Stimulated activated effector memory CD8-positive, alpha-beta T cell treated with anti-CD3 and anti-CD28 coated beads, Interleukin-12 subunit alpha, Interleukin-12 subunit beta, amount 100 ng/mL, for 72 hours (primary cell): ENCODE measurements at regions not wholly inside any gene's neighbourhood (a gene's known extent, or its start where the extent isn't known, plus 50 kb on each side); places are given as distances from the start of the nearest gene placed in this dataset.
A peak's percentile ranks its signal among the peaks of the same experiment; 100 is the strongest.

Experiments used
- ATAC-seq: fragments of 150-1000 bp; cut with Tn5 transposase; 2 replicates; pipeline ENCODE4 v1.10.0; 2021
- DNase-seq, 2 donors: peaks; one replicate each; pipeline ENCODE4 v3.0.0; 2021 to 2022; ENCODE audit warnings: low spot score in 2 of 2
- H3K27ac Mint-ChIP-seq: one replicate; pipeline ENCODE4 v1.8.0; 2022; ENCODE audit warnings: mild to moderate bottlenecking, mixed read lengths
- H3K36me3 Mint-ChIP-seq: one replicate; pipeline ENCODE4 v1.8.0; 2022; ENCODE audit warnings: mild to moderate bottlenecking, mixed read lengths
- H3K4me1 Mint-ChIP-seq: one replicate; pipeline ENCODE4 v1.8.0; 2022; ENCODE audit warnings: mixed read lengths
- H3K4me3 Mint-ChIP-seq: one replicate; pipeline ENCODE4 v1.8.0; 2022; ENCODE audit warnings: mild to moderate bottlenecking, mixed read lengths
- H3K9me3 Mint-ChIP-seq: one replicate; pipeline ENCODE4 v1.8.0; 2022; ENCODE audit warnings: mixed read lengths

DNA sequence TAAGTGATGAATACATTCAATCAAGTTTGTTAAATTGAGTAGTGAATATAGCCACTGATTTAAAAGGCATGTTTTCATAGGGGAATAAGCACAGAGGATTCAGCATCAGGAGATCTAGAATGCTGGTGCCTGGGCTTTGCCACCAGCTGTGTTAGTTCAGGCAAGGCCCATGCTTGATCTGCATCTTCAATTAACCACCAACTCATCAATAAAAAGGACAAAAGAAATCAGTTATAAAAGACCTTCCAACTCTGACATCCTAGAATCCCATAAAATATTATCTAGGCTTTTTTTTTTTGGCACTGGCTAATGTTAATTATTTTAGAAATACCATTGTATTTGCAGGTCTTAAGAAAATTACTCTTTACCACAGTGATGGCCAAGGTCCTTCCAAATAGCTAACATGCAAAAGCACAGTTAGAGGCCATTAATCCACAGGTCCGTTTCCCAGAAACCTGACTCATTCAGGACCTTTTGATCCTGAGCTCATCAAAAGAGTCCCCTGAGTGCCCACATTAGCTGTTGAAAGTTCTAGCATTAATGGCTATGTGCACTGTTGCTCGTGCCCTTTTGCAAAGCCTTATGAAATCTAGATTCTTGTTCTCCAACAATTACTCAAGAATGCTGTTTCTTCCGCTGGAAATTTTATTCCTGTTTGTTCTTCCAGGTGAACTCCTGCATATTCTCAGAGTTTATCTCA is 170.0 kb downstream of the CYRIA start:
- no peak for DNase-seq
- no peak overlapping the region for H3K4me3 Mint-ChIP-seq
- H3K4me1 Mint-ChIP-seq: no peaks in the 10 kb centered on the region
- peaks cover 3% of the 10 kb centered on the region for H3K9me3 Mint-ChIP-seq
- ATAC-seq: no peak
- H3K27ac Mint-ChIP-seq: no peak overlapping the region
- no peaks in the 10 kb centered on the region for H3K36me3 Mint-ChIP-seq

DNA sequence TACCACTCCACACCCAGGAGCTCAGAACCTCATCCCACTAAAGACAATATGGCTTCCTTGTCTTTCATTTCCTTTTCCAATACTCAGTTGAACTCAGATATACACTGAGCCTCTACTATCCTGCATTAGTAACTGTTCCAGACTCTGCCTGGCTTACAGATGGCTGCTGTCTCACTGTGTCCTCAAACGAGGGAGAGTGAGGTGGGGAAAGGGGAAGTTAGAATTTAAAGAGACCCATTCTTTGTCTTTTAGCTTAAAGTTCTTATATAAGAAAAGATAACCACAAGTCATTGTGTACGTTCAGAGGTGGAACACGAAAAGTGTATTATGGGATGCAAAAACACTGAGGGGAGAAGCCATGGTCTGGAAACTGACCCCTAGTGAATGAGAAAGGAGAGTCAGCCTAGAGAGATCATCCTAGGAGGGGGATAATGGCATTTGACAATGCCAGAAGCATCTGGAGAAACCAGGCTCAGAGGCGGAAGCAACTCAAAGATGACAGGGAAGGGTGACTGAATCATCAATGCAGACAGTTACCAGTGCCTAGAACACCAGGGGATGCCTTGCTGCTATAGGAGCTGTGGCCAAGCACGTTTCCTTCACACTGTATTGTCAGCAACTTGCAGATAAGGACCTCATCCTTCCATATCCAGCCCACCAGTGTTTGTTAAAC is 170.7 kb downstream of the CYRIA start:
- no peaks in the 10 kb centered on the region for H3K4me1 Mint-ChIP-seq
- H3K27ac Mint-ChIP-seq: no peak overlapping the region
- no peak for ATAC-seq
- DNase-seq: no peak
- peaks cover 3% of the 10 kb centered on the region for H3K9me3 Mint-ChIP-seq
- no peaks in the 10 kb centered on the region for H3K36me3 Mint-ChIP-seq
- H3K4me3 Mint-ChIP-seq: no peak overlapping the region

DNA sequence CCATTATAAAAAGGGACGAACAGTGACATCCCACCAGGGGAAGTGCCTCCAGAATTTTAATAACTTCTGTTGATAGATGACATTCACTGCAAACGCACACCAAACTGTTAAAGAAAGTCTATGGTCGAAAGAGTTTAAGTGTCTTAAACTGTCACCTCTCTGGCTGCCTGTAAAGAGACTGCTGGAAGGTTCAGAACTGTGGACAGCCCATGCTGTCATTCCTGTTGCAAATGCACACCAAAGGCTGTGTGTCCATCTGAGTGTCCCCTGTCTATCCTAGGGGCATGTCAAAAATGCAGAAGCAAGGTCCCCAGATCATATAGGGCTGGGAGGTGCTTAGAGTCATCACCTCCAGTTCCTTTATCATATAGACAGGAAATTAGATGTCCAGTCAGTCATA is 171.8 kb downstream of the CYRIA start:
- H3K4me3 Mint-ChIP-seq: no peak overlapping the region
- DNase-seq (no peak), ATAC-seq (no peak)
- no peak overlapping the region for H3K27ac Mint-ChIP-seq
- peaks cover 3% of the 10 kb centered on the region for H3K9me3 Mint-ChIP-seq
- no peaks in the 10 kb centered on the region for H3K36me3 Mint-ChIP-seq
- H3K4me1 Mint-ChIP-seq: no peaks in the 10 kb centered on the region

DNA sequence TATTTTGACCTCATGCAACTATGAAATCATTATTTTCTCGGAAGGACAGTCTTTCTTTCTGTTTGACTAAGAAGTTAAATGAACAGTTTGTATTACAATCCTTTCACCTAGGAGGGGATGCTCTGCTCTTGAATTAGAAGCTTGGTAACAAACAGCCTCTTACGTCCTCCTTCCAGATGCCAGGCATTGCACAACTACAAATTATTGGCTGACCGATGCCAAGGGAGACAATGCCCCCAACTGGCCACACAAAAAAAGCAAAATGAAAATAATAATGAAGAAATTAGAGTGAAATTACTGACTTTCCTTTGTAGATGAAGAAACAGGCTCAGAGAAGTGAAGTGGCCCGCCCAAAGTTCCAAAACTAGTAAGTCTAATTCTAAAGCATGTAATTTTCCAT is 177.9 kb downstream of the CYRIA start:
- Mint-ChIP-seq H3K4me1 (no peaks in the 10 kb centered on the region), H3K27ac (no peak overlapping the region)
- no peak for DNase-seq

DNA sequence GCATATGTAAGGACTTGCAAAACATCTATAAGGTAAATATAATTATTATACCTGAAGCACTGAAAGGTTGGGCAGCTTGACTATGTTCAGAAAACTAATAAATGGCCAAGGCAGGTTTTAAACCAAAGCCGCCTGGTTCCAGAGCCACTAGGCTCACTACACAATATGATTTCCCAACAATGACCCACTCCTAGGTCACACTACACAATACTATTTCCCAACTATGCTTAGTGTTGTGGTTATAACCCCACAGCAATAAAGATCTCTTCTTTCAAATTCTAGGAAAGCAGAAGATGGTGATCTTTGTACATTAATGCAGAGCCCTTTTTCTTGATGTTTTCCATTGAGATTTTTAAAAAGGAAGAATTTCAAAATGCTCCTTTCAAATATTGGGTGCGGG is 180.4 kb downstream of the CYRIA start:
- ATAC-seq (no peak), DNase-seq (no peak)
- H3K27ac Mint-ChIP-seq: no peak overlapping the region
- no peaks in the 10 kb centered on the region for H3K9me3 Mint-ChIP-seq
- no peak overlapping the region for H3K4me3 Mint-ChIP-seq
- no peaks in the 10 kb centered on the region for H3K4me1 Mint-ChIP-seq
- H3K36me3 Mint-ChIP-seq: no peaks in the 10 kb centered on the region

More for the DNA sequence above, 177.9 kb downstream of the CYRIA start:
- no peak overlapping the region for H3K4me3 Mint-ChIP-seq
- H3K36me3 Mint-ChIP-seq: no peaks in the 10 kb centered on the region
- H3K9me3 Mint-ChIP-seq: no peaks in the 10 kb centered on the region
- no peak for ATAC-seq

DNA sequence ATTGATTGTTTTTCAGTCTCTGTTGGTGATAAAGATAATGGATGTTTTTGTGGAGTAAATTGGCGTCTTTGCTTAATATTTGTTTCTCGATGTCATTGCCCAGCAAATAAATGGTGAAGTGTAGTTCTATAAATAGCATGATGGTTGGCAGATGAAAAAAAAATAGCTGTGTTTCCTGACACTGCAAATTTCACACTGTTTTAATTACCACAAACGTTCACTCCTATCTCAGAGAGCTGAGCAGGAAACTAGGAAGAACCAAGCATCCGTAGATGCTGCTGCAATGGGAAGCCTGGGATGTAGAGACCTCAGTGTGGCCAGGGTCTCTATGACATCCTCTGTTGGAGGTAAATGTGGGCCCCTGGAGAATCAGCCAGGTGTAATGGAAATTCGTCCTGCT is 183.2 kb downstream of the CYRIA start:
- ATAC-seq (no peak), DNase-seq (no peak)
- no peak overlapping the region for H3K4me3 Mint-ChIP-seq
- no peaks in the 10 kb centered on the region for H3K4me1 Mint-ChIP-seq
- H3K36me3 Mint-ChIP-seq: no peaks in the 10 kb centered on the region
- no peak overlapping the region for H3K27ac Mint-ChIP-seq
- peaks cover 4% of the 10 kb centered on the region for H3K9me3 Mint-ChIP-seq

DNA sequence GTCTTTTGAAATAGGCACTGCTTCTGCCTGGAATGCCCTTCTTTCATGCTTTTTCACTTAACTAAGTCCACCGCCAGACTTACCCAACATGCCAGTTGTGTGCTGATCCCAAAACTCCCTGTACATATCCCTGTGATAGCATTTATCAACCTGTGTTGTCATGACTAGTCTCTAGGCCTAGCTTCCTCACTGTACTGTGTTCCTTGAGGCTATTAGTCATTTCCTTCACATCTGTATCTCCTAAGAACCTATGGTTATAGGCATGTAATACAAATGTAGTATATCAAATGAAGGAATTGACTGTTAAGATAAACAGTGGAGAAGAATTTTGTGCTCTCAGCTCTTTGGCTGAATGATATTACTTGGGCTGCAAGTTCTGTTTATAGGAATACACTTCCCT is 184.3 kb downstream of the CYRIA start:
- H3K9me3 Mint-ChIP-seq: peaks cover 4% of the 10 kb centered on the region

DNA sequence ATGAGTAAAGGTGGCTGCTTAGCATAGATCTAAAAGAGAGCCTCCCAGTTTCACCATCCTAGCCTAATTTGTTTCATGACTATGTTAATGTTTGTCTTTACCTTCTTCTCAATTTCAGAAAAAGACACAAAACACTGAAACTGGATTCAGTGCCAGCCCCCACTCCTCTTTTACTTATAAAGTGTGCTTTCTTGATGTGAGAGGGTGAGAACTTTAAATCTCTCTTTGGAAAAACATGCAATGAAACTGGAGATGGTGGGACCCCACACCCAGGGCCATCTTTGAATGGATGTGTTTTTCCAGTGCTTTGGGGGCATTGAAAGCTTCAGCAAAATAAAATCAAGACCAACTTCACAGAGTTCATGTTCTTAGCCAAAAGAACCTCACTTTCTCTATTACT is 185.9 kb downstream of the CYRIA start:
- ATAC-seq (no peak), DNase-seq (no peak)
- Mint-ChIP-seq H3K36me3 (no peaks in the 10 kb centered on the region), H3K27ac (no peak overlapping the region), H3K9me3 (peaks cover 4% of the 10 kb centered on the region), H3K4me3 (no peak overlapping the region), H3K4me1 (no peaks in the 10 kb centered on the region)

More for the DNA sequence above, 184.3 kb downstream of the CYRIA start:
- H3K4me3 Mint-ChIP-seq: no peak overlapping the region
- ATAC-seq (no peak), DNase-seq (no peak)
- H3K36me3 Mint-ChIP-seq: no peaks in the 10 kb centered on the region
- H3K4me1 Mint-ChIP-seq: no peaks in the 10 kb centered on the region
- no peak overlapping the region for H3K27ac Mint-ChIP-seq

DNA sequence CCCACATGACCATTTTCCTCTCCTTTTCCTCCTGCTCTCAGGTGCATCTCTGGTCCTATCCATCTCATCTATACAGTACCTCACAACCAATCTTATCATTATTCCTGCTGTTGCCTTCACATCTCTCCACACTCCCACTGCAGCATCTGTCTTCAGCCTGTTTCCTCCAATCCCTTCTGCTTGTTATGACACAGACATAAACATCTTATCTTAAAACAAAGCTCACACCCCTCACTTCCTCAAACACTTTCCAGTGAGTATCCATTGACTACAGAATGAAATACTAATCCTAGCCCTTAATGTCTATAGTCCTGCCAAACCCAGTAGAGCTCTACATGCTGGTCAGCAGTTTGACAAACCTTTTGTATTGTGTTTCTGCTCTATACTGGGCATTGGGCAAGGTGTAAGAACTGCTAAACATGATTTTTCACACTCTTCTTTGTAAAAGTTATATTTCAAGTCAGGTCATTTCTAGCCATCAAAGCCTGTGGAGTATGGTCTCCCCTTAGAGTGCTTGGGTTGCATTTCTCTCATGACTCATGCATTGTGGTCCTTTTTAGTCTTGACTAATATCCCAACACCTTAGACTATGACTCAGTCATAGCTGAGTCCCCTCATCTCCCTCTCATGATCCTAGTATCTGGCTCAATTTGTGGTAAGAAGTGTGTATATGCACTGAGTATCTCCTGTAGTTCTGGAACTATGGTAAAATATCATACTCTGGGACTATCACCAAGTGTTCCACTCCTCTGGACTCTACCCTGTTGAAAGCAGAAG is 187.0 kb downstream of the CYRIA start:
- Mint-ChIP-seq H3K4me3 (no peak overlapping the region), H3K4me1 (no peaks in the 10 kb centered on the region), H3K27ac (no peak overlapping the region), H3K36me3 (no peaks in the 10 kb centered on the region), H3K9me3 (peaks cover 4% of the 10 kb centered on the region)
- no peak for DNase-seq
- ATAC-seq: peak; percentile 64

DNA sequence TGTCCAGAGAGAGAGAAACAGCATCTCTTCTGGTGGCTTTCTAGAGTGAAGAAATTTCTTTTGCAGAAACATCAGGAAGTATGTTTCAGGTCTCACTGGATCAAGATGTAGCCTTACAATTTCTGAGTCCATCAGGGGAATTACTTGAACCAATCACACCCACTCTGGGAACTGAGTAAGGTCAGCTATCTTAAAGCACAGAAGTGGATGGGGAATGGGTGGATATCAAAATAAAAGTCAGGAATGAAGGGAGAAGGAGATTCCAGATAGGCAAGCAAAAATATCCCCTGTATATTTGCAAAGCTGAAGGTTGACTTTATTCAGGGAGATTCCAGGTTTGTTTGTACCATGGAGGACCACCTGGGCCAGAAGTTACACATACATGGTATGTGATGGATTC is 188.0 kb downstream of the CYRIA start:
- no peak overlapping the region for H3K27ac Mint-ChIP-seq
- no peak for DNase-seq
- peaks cover 4% of the 10 kb centered on the region for H3K9me3 Mint-ChIP-seq
- no peaks in the 10 kb centered on the region for H3K4me1 Mint-ChIP-seq
- no peak overlapping the region for H3K4me3 Mint-ChIP-seq
- no peak for ATAC-seq
- H3K36me3 Mint-ChIP-seq: no peaks in the 10 kb centered on the region

DNA sequence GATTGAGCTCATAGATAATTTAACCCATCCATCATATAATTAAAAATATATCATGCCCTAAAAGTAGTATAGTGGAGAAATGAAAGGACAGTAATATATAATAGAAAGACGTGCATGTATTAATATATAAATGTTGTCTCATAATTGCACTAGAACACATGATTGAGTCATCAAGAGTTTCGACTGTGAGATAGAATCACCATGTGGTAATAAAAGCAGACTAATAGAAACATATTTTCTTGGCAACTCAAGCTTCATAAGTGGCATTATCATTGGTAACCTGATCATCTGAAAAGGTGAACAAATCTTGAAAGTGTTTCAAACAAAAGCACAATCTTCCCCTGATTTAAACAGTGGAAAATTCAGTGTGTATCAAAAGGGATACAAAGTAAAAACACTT is 188.8 kb downstream of the CYRIA start:
- Mint-ChIP-seq H3K27ac (no peak overlapping the region), H3K9me3 (peaks cover 4% of the 10 kb centered on the region), H3K4me1 (no peaks in the 10 kb centered on the region), H3K4me3 (no peak overlapping the region), H3K36me3 (no peaks in the 10 kb centered on the region)
- ATAC-seq: no peak
- DNase-seq: no peak

DNA sequence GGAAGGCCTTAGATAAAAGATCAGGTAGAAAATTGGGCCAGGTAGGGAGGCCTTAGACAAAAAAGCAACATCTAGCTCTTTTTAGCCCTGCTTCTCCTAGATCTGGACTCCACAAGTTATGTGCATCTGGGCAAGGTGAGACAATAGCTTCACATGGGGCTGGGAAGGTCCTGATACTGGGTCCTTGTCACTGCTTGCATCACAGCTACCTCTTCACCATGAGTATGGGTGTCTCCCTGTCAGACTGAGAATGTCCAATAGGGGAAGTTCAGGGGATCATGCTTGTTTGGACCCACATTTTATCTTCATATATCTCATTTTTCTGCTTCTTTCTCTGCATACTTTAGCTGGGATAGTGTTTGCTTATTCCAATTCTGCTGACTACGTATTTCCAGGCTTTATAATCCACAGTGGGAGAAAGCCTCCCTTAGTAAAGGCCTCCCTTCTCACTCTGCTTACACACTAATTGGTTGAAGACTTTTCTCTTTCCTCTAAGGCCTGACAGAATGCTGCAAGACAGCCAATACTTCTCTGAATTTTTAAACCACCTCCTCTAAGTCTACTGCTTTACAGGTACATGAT is 189.6 kb downstream of the CYRIA start:
- no peak for DNase-seq
- no peak overlapping the region for H3K27ac Mint-ChIP-seq

DNA sequence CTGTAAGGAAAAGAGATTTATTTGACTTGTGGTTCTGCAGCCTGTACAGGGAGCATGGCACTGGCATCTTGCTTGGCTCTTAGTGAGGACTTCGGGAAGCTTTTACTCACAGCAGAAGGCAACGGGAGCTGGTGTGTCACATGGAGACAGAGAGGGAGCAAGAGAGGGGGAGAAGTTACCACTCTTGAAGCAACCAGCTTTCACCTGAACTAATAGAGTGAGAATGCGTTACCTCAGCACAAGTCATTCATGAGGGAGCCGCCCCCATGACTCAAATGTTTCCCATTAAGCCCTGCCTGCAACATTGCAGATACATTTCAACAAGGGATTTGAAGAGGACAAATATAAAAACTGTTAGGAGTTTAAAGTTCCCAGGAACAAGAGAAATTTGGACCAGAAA is 190.0 kb downstream of the CYRIA start:
- ATAC-seq (no peak), DNase-seq (no peak)
- peaks cover 4% of the 10 kb centered on the region for H3K9me3 Mint-ChIP-seq
- no peak overlapping the region for H3K27ac Mint-ChIP-seq
- H3K4me3 Mint-ChIP-seq: no peak overlapping the region
- H3K36me3 Mint-ChIP-seq: no peaks in the 10 kb centered on the region
- no peaks in the 10 kb centered on the region for H3K4me1 Mint-ChIP-seq

More for the DNA sequence above, 189.6 kb downstream of the CYRIA start:
- no peaks in the 10 kb centered on the region for H3K4me1 Mint-ChIP-seq
- H3K4me3 Mint-ChIP-seq: no peak overlapping the region
- H3K9me3 Mint-ChIP-seq: peaks cover 4% of the 10 kb centered on the region
- ATAC-seq: no peak
- no peaks in the 10 kb centered on the region for H3K36me3 Mint-ChIP-seq

DNA sequence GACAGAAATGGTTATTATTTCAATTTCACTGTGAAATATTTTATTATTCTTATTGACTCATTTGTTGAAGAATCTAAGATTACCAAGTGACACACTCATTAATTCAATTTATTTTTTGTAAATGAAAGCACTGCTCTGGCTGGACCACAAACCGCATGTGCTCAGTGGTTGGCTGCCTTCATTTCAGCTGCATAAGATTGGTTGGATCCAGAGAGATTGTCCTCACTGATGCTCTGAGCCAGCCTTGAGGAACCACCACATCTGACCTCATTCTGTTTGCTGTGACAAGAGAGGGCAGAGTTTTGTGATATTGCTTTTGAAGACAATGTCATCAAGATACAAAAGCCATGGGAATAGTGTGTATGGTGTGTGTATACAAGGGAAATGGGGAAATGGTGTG is 192.1 kb downstream of the CYRIA start:
- DNase-seq (no peak), ATAC-seq (no peak)
- Mint-ChIP-seq H3K27ac (no peak overlapping the region), H3K4me1 (no peaks in the 10 kb centered on the region), H3K36me3 (no peaks in the 10 kb centered on the region), H3K4me3 (no peak overlapping the region), H3K9me3 (peaks cover 4% of the 10 kb centered on the region)

DNA sequence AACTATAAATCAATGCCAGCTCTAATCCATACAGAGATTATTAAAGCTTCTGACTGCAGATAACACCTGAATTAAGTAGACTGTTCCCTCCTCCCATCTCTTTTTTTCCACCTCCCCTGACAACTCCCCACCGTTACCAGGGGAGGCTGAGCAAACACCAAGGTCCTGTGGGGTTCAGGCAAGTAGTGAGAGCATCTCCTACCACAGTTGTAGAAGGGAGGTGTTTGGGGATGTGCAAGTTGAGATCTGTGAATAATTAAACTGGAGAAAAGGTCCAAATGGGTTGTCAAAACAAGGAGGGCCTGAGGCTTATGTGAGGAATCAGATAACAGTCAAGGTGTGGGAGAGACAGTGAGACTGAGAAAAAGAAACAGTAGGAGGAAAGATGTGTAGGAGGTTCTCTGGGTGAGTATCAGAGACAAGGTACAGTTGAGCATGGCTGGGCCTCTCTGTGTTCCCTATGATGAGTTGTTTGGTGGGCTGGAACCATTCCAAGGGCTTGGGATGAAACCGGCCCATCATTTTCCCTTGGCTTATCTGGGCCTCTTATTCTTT is 194.6 kb downstream of the CYRIA start:
- DNase-seq (no peak), ATAC-seq (no peak)
- Mint-ChIP-seq H3K27ac (no peak overlapping the region), H3K36me3 (no peaks in the 10 kb centered on the region), H3K4me3 (no peak overlapping the region), H3K4me1 (no peaks in the 10 kb centered on the region), H3K9me3 (no peaks in the 10 kb centered on the region)
